BE2C (cell line): ENCODE measurements at regions not wholly inside any gene's neighbourhood (a gene's known extent, or its start where the extent isn't known, plus 50 kb on each side); places are given as distances from the start of the nearest gene placed in this dataset.

Experiments used
- DNase-seq: peaks from one replicate; pipeline ENCODE4 v3.0.0-alpha.2; 2020
- H3K27me3 ChIP-seq: fragments of 250-450 bp; sonication (Bioruptor Pico); 2 replicates; pipeline ENCODE4 v1.5.1; 2020; ENCODE audit warnings: mild to moderate bottlenecking
- H3K36me3 ChIP-seq: fragments of 250-450 bp; sonication (Bioruptor Pico); 2 replicates; pipeline ENCODE4 v1.5.1; 2020; ENCODE audit warnings: mild to moderate bottlenecking
- H3K4me1 ChIP-seq: fragments of 250-450 bp; sonication (Bioruptor Pico); 2 replicates; pipeline ENCODE4 v1.5.1; 2020
- H3K4me3 ChIP-seq: 2 replicates; pipeline ENCODE4 v1.5.1; 2011; ENCODE audit warnings: low read depth, low read length
- H3K9me3 ChIP-seq: fragments of 250-450 bp; sonication (Bioruptor Pico); 2 replicates; pipeline ENCODE4 v1.5.1; 2020
- CTCF ChIP-seq: IDR thresholded peaks from 2 replicates; pipeline ENCODE4 v1.5.1; 2012; ENCODE audit warnings: mild to moderate bottlenecking, low read depth, low read length

- no peaks in the 10 kb centered on the region for H3K36me3 ChIP-seq
- H3K27me3 ChIP-seq: no peaks in the 10 kb centered on the region
- no peaks in the 10 kb centered on the region for H3K9me3 ChIP-seq
- no peaks in the 10 kb centered on the region for H3K4me1 ChIP-seq
- no peak overlapping the region for H3K4me3 ChIP-seq
- DNase-seq: no peak
- TF ChIP-seq CTCF: peak; percentile 24; the same call in 1 of the 2 replicates
These were observed 880.8 kb downstream of the TECRL start for GRCh38 chr4:63528256-63528991.

- no peak for DNase-seq
- Histone ChIP-seq H3K36me3 (no peaks in the 10 kb centered on the region), H3K27me3 (no peaks in the 10 kb centered on the region), H3K4me3 (no peak overlapping the region), H3K4me1 (no peaks in the 10 kb centered on the region), H3K9me3 (no peaks in the 10 kb centered on the region)
- no peak for TF ChIP-seq CTCF
These were observed 883.0 kb downstream of the TECRL start for GRCh38 chr4:63526251-63526650.

GRCh38 chr4:63524764-63525163, 884.5 kb downstream of the TECRL start:
- no peak for TF ChIP-seq CTCF
- Histone ChIP-seq H3K9me3 (no peaks in the 10 kb centered on the region), H3K36me3 (no peaks in the 10 kb centered on the region), H3K27me3 (no peaks in the 10 kb centered on the region), H3K4me3 (no peak overlapping the region), H3K4me1 (no peaks in the 10 kb centered on the region)
- DNase-seq: no peak

DNA sequence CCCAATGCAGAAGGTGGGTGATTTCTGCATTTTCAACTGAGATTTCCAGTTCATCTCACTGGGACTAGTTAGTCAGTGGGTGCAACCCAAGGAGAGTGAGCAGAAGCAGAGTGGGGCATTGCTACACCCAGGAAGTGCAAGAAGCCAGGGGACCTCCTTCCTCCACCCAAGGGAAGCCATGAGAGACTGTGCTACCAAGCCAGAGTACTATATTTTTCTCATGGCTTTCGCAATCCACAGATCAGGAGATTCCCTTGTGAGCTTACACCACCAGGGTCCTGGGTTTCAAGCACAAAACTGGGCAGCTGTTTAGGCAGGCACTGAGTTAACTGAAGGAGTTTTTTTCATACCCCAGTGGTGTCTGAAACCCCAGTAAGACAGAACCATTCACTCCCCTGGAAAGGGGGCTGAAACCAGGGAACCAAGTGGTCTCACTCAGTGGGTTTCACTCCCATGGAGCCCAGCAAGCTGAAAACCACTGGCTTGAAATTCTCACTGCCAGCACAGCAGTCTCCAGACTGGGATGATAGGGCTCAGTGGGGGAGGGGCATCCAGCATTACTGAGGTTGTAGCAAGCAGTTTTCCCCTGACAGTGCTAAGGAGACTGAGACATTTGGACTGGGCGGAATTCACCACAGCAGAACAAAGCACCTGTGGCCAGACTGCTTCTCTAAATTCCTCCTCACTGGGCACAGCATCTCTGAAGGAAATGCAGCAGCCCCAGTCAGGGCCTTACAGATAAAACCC, 903.4 kb downstream of the TECRL start:
- Histone ChIP-seq H3K36me3 (no peaks in the 10 kb centered on the region), H3K27me3 (no peaks in the 10 kb centered on the region), H3K9me3 (no peaks in the 10 kb centered on the region), H3K4me3 (no peak overlapping the region), H3K4me1 (no peaks in the 10 kb centered on the region)
- DNase-seq: no peak
- TF ChIP-seq CTCF: no peak

- Histone ChIP-seq H3K4me1 (no peaks in the 10 kb centered on the region), H3K4me3 (no peak overlapping the region), H3K27me3 (no peaks in the 10 kb centered on the region), H3K36me3 (no peaks in the 10 kb centered on the region), H3K9me3 (no peaks in the 10 kb centered on the region)
- TF ChIP-seq CTCF: no peak
- DNase-seq: no peak
These were observed 916.0 kb downstream of the TECRL start for GRCh38 chr4:63493265-63493664.

DNA sequence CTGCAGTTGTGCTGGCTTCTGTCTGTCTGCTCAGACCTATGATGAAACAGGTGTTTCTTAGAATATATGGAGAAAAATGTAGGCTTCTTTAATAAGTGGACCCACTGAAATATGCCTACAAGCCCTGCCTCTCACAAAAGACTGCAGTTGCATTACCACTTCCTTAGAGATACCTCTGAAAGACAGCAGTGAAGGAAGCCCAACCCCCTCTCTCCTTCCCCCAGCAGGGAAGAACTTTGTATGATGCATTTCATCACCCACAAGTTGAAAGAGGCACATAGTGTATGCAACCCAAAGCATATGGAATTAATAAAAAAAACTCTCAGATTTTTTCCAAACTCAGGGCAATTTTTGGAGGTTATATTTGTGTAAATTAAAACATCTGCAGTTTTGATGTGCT, 916.7 kb downstream of the TECRL start:
- no peak for TF ChIP-seq CTCF
- Histone ChIP-seq H3K36me3 (no peaks in the 10 kb centered on the region), H3K27me3 (no peaks in the 10 kb centered on the region), H3K9me3 (no peaks in the 10 kb centered on the region), H3K4me3 (no peak overlapping the region), H3K4me1 (no peaks in the 10 kb centered on the region)
- no peak for DNase-seq
